ENCODE measurements at regions not wholly inside any gene's neighbourhood (a gene's known extent, or its start where the extent isn't known, plus 50 kb on each side); places are given as distances from the start of the nearest gene placed in this dataset.

- TF ChIP-seq TAF1 (IDR thresholded peaks at IDR 0.05; ENCODE audit: borderline replicate concordance, insufficient read depth, low read length) (no peak), FOXP2 (optimal IDR thresholded peaks at IDR 0.05; ENCODE audit: borderline replicate concordance, extremely low read depth, extremely low read length, insufficient read depth) (no peak), REST (IDR thresholded peaks at IDR 0.05; ENCODE audit: insufficient read depth in 1 of 2, low read depth in 2 of 2, low read length in 2 of 2) (no peak), SIN3A (IDR thresholded peaks at IDR 0.05; ENCODE audit: borderline replicate concordance, insufficient read depth, low read length) (no peak), POLR2AphosphoS5 (IDR thresholded peaks at IDR 0.05; ENCODE audit: low read depth, low read length) (no peak)
Measured at GRCh38 chr1:30012455-30013440, 710.6 kb downstream of the MATN1 start.

GRCh38 chr1:30011970-30012369, 711.4 kb downstream of the MATN1 start:
- TF ChIP-seq POLR2AphosphoS5 (IDR thresholded peaks at IDR 0.05; ENCODE audit: low read depth, low read length) (no peak), FOXP2 (optimal IDR thresholded peaks at IDR 0.05; ENCODE audit: borderline replicate concordance, extremely low read depth, extremely low read length, insufficient read depth) (no peak), SIN3A (IDR thresholded peaks at IDR 0.05; ENCODE audit: borderline replicate concordance, insufficient read depth, low read length) (no peak), TAF1 (IDR thresholded peaks at IDR 0.05; ENCODE audit: borderline replicate concordance, insufficient read depth, low read length) (no peak), REST (IDR thresholded peaks at IDR 0.05; ENCODE audit: insufficient read depth in 1 of 2, low read depth in 2 of 2, low read length in 2 of 2) (no peak)

- TF ChIP-seq REST (IDR thresholded peaks at IDR 0.05; ENCODE audit: insufficient read depth in 1 of 2, low read depth in 2 of 2, low read length in 2 of 2) (no peak), POLR2AphosphoS5 (IDR thresholded peaks at IDR 0.05; ENCODE audit: low read depth, low read length) (no peak), TAF1 (IDR thresholded peaks at IDR 0.05; ENCODE audit: borderline replicate concordance, insufficient read depth, low read length) (no peak), FOXP2 (optimal IDR thresholded peaks at IDR 0.05; ENCODE audit: borderline replicate concordance, extremely low read depth, extremely low read length, insufficient read depth) (no peak), SIN3A (IDR thresholded peaks at IDR 0.05; ENCODE audit: borderline replicate concordance, insufficient read depth, low read length) (no peak)
Measured at GRCh38 chr1:30010506-30011106, 712.8 kb downstream of the MATN1 start.

GRCh38 chr1:30009720-30010119, 713.7 kb downstream of the MATN1 start:
- TF ChIP-seq REST (IDR thresholded peaks at IDR 0.05; ENCODE audit: insufficient read depth in 1 of 2, low read depth in 2 of 2, low read length in 2 of 2), result no peak
- TF ChIP-seq FOXP2 (optimal IDR thresholded peaks at IDR 0.05; ENCODE audit: borderline replicate concordance, extremely low read depth, extremely low read length, insufficient read depth), result no peak
- TF ChIP-seq TAF1 (IDR thresholded peaks at IDR 0.05; ENCODE audit: borderline replicate concordance, insufficient read depth, low read length), result no peak
- TF ChIP-seq SIN3A (IDR thresholded peaks at IDR 0.05; ENCODE audit: borderline replicate concordance, insufficient read depth, low read length), result no peak
- TF ChIP-seq POLR2AphosphoS5 (IDR thresholded peaks at IDR 0.05; ENCODE audit: low read depth, low read length), result no peak

Data from PFSK-1 (cell line).